HG02798 (cell line): ENCODE measurements at regions not wholly inside any gene's neighbourhood (a gene's known extent, or its start where the extent isn't known, plus 50 kb on each side); places are given as distances from the start of the nearest gene placed in this dataset.

Experiments used
- ATAC-seq: cut with Tn5 transposase; IDR thresholded peaks from one replicate; pipeline ENCODE4 v1.9.1; 2021; ENCODE audit warnings: mild to moderate bottlenecking; ENCODE audit not compliant: unreplicated experiment, poor library complexity

DNA sequence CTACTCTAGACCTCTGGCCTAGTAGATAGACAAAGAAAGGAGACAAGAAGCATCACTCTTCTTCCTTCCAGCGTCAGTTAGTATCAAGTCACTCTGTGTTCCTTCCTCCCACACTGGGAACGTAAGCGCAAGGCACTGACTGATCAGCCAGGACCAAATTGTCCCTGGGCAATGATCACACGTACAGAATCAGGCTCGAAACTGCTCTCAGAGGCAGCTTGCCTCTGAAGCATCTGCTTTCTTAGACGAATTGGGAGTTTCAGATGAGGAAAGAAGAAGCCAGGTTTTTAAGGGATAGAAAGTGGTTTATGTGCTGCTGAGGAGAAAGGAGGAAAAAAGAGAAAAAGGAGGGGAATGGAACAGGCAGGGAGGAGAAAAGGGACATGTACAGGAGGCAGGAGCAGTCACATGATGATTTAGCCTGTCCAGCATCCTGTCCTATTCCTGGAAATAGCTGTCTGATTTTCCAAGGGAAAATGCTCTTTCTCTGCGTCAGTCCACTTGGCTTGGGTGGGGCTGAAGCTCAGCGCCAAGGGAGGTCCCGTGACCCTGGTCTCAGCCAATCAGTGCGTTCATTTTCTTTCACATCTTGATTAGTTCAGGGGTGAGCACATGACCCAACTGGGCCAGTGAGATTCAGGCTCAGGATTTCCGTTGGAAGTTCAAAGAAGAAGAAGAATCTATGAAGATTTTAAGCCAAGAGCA, 102.0 kb upstream of the PRICKLE2 start:
- ATAC-seq: no peak

DNA sequence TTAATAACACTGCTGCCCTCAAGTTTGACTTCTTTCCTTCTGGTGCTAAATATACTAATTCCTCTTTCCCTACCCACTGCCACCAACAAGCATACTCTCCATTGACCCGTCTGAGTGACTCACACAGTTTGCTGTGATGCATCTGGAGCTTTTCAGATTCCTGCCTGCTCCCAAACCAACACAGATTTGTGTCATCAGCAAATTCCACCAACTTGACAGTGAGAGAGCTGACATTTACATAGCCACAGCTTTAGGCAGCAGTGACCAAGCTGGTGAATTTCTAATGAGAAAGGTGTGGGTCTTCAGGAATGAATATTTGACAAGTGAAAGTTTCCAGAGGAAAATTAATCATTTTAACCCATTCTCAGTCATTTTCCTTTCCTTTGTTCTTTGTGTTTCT, 96.5 kb upstream of the PRICKLE2 start:
- ATAC-seq: no peak

DNA sequence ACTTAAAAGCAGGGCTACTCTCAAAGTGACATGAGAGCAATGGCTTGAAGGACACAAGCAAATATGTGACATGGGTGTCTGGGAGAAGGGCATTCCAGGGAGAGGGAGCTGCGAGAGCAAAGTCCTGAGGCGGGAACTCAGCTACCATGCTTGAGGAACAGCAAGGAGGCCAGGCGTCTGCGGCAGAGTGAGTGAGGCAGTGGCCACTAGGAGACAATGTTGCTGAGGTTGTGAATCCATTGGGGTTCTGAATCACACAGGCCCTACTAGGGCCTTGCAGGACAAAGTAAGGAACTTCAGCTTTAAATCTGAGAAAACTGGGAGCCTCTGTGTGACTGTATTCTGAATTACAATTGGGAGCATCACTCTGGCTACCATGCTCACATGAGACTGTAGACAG, 94.1 kb upstream of the PRICKLE2 start:
- no peak for ATAC-seq

DNA sequence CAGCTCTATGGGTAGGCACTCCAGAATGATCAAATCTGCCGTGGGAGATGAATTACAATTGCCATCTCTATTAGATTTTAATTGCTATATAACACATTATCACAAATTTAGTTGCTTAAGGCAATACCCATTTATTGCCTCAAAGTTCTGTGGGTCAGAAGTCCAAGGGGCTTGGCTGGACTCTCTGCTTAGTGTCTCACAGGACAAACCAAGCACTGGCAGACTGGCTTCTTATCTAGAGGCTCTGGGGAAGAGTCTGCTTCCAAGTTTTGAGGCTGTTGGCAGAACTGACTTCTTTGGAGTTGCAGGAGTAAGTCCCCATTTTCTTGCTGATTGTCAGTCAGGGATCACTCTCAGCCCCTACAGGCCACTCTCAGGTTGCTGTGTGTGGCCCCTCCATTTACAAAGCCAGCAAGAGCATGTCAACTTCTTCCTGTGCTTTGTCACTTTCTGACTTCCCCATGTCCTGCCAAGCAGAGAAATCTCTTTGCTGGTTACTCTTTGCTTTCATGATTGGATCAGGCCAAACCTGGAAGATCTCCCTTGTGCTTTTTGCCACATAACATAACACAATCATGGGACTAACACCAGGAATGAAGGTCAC, 93.5 kb upstream of the PRICKLE2 start:
- no peak for ATAC-seq

DNA sequence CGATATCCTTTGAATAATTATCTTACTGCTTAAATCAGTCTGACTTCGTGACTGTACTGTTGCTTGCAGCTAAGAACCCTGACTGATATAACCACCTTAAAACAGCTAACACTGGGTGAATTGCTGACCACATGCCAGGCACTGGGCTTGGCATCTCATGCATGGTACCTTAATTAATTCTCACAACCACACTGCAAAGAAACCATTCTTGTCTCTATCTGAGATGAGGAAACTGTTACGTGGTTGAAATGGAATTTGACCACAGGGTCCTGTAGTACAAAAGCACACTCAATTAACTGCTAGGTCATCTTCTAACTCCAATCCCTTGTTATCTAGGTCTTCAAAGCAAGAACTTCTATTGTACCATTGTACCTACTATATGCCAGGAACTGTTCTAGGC, 92.7 kb upstream of the PRICKLE2 start:
- ATAC-seq: no peak

DNA sequence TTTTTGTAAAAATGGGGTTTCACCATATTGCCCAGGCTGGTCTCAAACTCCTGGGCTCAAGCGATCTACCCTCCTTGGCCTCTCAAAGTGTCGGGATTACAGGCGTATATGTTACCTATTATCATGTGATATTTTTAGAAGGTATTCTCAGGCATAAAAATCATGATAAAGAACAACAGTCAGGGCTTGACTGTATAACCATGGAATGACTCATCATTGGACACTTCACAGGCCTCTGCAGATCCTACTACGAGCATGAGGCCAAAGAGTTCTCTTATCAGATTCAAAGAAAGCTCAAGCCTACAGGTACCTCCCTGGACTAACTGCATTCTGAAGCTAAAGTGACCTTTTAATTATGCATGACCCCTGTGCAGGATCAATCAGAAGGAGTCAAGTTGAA, 91.7 kb upstream of the PRICKLE2 start:
- ATAC-seq: no peak

DNA sequence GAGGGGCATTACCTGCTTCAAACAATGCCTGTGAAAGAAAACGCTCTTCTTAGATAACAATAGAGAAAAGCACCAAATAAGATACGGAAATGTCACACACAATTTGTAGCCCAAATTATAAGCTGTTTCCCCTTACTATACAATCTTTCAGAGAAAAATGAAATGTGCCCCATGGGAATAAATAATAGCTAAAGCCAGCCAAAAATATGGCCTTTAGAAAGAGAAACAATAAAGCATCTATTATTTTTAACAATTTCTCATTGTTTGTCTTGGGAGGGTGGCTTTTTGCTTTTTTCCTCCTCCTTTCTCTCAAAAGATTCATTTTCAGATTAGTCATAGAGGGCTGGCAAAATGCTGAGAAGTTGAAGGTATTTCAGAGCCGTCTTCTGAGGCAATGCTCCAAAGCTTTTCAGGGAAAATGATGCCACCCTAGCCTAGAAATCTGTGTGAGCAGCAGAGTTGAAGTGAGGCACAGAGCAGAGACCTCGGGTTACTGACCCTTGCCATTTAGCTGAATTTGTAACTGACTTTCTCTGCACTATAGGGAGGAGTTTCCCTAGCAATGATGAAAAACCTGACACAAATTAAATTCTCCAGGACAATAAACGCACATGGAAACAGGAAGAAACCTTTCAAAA, 86.3 kb upstream of the PRICKLE2 start:
- no peak for ATAC-seq

DNA sequence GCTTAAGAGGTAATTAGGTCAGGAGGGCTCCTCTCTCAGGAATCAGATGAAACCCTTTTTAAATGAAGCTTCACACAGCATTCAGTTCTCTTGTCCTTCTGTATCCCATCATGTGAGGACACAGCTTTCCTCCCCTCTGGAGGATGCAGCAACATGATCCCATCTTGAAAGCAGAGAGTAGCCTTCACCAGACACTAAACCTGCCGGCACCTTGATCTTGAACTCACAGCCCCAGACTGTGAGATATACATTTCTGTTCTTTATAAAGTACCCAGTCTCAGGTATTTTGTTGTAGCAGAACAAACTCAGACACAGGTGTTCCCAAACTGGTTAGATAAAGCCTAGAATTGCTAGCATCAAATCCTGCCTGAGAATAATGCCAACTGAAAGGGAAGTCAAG, 83.7 kb upstream of the PRICKLE2 start:
- no peak for ATAC-seq

DNA sequence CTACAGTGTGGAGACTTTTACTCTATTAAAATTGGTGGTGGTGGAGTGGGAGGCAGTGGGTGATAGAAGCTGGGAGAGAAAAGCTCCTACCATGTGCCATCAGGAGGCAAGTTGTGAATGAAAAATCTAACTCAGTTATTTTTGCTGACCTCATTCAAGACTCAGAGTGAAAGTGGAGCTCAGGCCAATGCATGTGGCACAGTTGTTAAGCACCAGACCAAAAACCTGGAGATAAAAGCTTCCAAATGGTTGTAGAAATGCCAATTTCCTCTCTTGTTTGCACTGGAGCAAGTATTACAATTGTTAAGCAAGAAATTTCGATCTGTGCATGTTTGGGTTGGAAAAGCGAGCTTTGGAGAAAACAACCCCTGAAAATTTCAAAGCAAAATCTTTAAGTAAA, 81.5 kb upstream of the PRICKLE2 start:
- ATAC-seq: no peak

DNA sequence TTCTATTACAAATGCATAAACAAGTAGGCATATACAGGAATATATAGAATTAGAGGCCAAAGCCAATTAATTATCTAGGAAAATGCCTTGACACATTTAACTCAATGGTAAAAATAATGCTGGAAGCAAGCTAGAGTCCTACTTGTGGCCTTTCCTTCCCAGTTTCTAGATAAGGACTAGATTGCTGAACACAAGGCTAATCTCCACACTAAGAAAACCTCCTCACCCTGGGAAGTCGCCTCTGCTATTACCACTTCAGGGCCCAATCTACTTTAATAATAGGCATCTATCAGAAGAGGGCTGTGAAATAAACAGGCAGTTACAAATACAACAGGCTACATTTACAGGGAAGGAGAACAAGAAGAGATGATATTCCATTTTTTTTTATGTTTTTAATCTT, 80.5 kb upstream of the PRICKLE2 start:
- ATAC-seq: no peak

DNA sequence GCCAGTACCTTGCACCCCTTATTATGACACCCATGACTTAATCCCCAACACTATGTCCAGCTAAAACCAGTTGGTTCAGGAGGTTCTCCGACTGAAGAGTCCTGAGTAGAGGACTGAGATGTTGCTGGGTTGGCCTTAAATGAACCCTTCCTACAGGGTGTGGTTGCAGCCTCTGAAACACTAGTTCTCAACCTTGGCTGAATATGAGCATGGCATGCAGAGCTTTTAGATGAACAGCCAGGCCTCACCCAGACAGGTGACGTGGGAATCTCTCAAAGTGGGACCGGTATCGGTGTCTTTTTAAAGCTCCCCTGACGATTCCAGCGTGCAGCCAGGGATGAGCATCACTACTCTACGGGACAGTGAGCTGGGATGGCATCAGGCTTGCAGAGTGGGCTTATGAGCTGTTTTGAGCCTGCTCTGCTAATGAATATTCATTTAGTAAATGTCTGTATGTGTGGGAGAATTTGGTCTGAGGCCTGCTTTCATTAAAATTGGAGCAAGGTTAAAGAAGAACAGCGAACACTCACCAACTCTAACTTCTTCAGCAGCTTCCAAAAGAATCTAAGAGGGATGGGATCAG, 79.7 kb upstream of the PRICKLE2 start:
- no peak for ATAC-seq

DNA sequence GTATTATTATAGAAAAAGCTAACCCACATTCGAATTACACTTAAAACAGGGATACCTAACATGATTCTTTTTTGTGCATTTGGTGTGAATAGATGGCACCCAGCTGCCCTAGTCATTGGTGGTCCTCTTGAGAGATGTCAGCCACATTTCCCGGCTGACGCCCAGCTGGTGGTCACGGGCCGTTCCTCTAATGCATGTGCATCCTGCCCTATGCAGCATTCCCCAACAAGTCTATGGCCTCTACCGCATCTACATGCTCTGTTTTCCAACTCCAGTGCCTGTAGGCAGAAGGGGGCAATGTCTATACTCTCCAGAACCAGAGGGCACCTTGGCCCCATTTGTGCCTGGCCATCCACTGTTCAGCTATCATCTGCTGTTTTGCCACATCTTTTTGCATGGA, 78.6 kb upstream of the PRICKLE2 start:
- ATAC-seq: no peak

DNA sequence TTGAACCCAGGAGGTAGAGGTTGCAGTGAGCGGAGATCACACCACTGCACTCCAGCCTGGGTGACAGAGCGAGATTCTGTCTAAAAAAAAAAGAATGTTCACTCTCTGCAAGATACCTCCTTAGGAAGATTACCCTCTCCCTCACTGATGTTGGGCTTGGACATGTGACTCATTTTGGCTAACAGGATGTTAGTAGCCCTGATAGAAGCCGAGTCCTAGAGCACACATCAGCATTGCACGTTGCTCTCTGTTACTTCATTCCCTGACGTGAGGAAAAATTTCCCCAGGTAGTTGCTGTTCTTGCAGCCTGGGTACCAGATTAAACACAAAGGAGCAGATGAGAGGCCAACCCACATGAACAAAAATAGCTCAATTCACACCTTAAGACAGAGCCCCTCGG, 78.1 kb upstream of the PRICKLE2 start:
- no peak for ATAC-seq

DNA sequence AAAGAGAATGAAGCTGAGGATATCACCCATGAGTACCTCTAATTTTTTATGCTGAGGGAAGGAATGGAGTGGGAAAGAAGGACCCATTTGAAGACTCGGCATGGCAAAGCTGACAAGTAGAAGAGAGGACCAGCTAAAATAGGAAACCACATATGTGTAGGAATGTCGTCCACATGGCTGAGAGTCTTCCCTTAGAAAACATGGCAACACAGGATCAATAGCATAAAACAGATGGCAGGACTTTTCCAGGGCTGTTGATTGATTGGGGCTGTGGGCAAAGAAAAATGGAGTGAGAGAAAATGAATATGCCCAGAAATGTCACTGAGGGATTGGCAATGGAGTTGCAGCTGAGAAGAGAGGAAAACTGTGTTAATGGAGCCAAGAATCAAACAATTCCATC, 76.2 kb upstream of the PRICKLE2 start:
- ATAC-seq: no peak

DNA sequence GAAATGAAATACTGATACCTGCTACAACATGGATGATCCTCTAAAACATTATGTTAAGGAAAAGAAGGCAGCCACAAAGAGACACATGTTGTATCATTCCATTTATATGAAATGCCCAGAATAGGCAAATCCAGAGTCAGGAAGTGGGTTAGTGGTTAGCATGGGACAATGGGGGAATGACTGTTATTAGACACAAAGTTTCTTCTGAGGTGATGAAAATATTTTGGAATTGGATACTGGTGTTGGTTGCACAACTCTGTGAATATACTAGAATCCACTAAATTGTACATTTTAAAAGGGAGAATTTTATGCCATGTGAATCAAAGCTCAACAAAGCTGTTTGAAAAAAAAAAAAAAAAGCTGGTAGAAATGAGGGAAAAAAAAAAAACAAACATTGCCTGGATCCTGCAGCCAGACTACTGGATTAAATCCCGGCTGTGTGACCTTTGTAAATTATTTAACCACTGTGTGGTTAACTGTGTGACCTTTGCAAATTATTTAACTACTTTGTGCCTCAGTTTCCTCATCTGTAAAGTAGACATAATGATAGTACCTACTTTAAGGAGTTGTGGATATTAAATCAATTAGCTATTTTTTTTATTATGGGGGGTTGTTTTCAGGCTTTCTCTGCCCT, 75.6 kb upstream of the PRICKLE2 start:
- no peak for ATAC-seq

DNA sequence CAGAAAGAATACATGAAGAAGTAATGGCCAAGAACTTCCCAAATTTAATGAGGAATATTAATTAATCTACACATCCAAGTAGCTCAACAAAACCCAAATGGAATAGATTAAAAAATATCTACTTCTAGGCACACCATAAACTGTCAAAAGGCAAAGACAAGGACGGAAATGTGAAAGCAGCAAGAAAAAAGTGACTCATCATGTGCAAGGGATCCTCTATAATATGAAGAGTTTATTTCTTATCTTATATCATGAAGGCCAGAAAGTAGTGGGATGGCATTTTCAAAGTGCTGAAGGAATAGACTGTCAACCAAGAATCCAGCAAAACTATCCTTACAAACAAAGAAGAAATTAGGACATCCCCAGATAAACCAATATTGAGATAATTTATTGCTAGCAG, 73.9 kb upstream of the PRICKLE2 start:
- ATAC-seq: no peak

DNA sequence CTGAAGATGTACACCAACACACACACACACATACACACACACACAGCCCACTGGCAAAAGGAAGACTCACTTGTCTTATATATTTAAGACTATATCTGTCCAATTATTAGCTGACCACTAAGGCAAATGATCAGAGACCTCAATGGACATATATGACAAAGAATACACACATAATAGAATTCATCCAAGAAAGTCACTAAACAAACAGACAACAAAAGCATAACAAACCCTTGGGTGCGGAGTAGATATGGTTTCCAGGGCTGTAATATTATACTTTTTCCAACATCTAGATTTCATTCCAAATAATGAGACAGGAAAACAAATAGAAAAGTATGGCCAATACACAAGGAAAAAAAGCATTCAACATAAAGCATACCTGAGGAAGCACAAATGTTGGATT, 72.3 kb upstream of the PRICKLE2 start:
- no peak for ATAC-seq

DNA sequence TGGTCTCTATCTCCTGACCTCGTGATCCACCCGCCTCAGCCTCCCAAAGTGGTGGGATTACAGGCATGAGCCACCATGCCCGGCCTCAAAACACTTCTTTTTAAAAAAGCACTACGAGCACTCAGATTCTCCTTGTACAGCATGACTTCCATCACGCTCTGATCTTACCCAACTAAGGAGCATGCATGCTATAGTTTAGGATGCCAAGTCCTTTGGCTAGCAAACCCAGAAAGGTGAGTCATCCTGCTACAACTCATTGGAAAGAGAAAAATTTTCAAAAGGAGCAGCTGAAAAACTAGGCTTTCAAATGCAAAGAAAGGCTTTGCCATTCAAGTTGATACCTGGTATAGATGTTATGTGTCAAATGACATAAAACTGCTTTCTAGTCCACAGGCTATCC, 70.3 kb upstream of the PRICKLE2 start:
- ATAC-seq: no peak

DNA sequence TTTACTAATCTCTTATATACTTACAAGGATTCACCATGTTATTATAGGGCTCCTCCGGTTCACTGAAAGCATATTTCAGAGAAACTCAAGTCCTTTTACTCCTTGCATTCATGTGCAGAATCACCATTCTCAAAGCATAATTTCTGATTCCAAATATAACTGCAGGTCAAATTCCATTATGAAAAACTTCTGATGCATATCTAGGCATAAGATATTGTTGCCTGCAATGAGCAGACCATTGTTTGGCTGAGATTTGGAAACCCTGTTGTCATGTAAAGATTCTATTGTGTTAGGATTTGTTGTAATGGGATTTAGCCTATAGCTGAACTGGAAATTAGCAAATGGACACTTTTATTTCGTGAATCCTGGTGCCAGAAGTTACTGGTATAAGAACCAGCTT, 69.5 kb upstream of the PRICKLE2 start:
- ATAC-seq: no peak

DNA sequence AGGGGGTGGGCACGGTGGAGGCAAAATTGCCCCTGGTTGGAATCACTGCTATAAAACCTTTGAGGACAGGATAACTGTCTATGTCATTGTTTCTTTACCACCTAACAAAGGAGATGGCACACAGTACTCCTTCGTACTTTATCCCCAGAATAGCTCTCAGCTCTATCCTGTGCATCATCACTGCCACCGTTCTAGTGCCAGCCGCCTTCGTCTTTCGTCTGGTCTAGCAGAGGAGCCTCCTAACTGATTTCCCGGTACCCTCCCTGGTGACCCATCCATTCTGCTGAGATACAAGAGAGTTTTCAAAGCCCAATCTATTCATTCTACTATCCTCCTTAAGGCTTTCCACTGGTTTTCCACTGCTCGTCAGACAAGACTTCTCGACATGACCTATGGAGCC, 67.9 kb upstream of the PRICKLE2 start:
- no peak for ATAC-seq

DNA sequence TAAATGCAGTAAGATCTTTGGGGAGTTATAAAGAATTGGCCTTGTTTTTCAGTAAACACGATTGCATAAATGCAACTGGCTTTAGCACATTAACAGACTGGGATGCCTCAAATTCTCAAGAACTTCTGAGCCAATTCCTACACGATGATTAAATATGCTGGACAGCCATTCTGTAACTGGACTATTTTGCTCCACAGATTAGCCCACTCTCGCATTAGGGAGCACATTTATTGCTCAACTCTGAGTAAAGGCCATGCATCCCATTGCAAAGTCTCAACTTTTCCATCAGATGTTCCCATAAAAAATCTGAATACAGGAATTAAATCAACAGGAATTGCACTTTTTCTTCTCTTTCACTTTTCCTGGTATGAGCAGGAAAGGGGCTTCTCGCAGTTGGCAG, 66.7 kb upstream of the PRICKLE2 start:
- ATAC-seq: no peak
